GM12878 (cell line): ENCODE measurements at regions not wholly inside any gene's neighbourhood (a gene's known extent, or its start where the extent isn't known, plus 50 kb on each side); places are given as distances from the start of the nearest gene placed in this dataset.

Experiments
- ATAC-seq: fragments of 200-7000 bp; cut with Tn5 transposase; 3 replicates; pipeline ENCODE4 v1.9.1; 2020; ENCODE audit warnings: mild to moderate bottlenecking, moderate library complexity
- BruUV-seq: library from RNA; stranded (reverse); fragments of 400-500 nt; replicated peaks from 2 replicates; lab custom pipeline; 2021; lab: Mats Ljungman, UMichigan
- CTCF ChIA-PET: fragments of 300-600 bp; sonication (Branson Sonifier 250); formaldehyde crosslinking; extraction: SDS; loops from one replicate; lab custom pipeline; 2021; ENCODE audit warnings: inconsistent platforms; lab: Yijun Ruan, JAX
- POLR2A ChIA-PET: fragments of 350-600 bp; formaldehyde crosslinking; extraction: SDS; loops from one replicate; lab custom pipeline; 2021; ENCODE audit warnings: inconsistent platforms; lab: Charles Lee
- RAD21 ChIA-PET: fragments of 300-600 bp; sonication (Branson Sonifier 250); formaldehyde crosslinking; loops from one replicate; lab custom pipeline; 2023; ENCODE audit warnings: antibody characterized with exemption; ENCODE audit not compliant: unreplicated experiment; lab: Charles Lee
- SMC1A ChIA-PET: fragments of 300-600 bp; sonication (Branson Sonifier 250); formaldehyde crosslinking; loops from one replicate; lab custom pipeline; 2023; ENCODE audit not compliant: unreplicated experiment, uncharacterized antibody; lab: Charles Lee
- DNase-seq: peaks from one replicate; pipeline ENCODE4 v3.0.0-alpha.2; 2011; ENCODE audit warnings: low read depth, low spot score
- FAIRE-seq: peaks from 3 replicates; lab custom pipeline; 2011; peaks lifted over from hg19 to GRCh38; lab: Jason Lieb, UNC
- H2AFZ ChIP-seq: 2 replicates; pipeline ENCODE4 v1.6.0; 2011; ENCODE audit warnings: low read depth, low read length, control low read depth; ENCODE audit not compliant: control insufficient read depth
- H3K27ac ChIP-seq: 2 replicates; pipeline ENCODE4 v1.5.1; 2011; ENCODE audit warnings: control low read depth; ENCODE audit not compliant: control insufficient read depth, insufficient read depth
- H3K27me3 ChIP-seq, 2 experiments: replicated peaks in 1 of 2; 2 replicates each; pipeline versions ENCODE4 v1.6.0 to v1.6.1; 2011; ENCODE audit warnings: low read length in 1 of 2; ENCODE audit not compliant: control insufficient read depth in 2 of 2, insufficient read depth in 2 of 2
- H3K36me3 ChIP-seq, 2 experiments: 2 replicates each; pipeline ENCODE4 v1.5.1; 2011; ENCODE audit warnings: low read length in 1 of 2; ENCODE audit not compliant: control insufficient read depth in 2 of 2, insufficient read depth in 2 of 2
- H3K4me1 ChIP-seq: 2 replicates; pipeline ENCODE4 v1.6.1; 2011; ENCODE audit warnings: mild to moderate bottlenecking, low read length, moderate library complexity, mixed read lengths; ENCODE audit not compliant: control insufficient read depth, insufficient read depth
- H3K4me2 ChIP-seq: 2 replicates; pipeline ENCODE4 v1.6.0; 2011; ENCODE audit warnings: control low read depth; ENCODE audit not compliant: control insufficient read depth, insufficient read depth
- H3K4me3 ChIP-seq: fragments of 200-600 bp; sonication (generic); 2 replicates; pipeline ENCODE4 v1.5.1; 2016
- H3K79me2 ChIP-seq: 2 replicates; pipeline ENCODE4 v1.6.0; 2011; ENCODE audit warnings: low read length; ENCODE audit not compliant: control insufficient read depth, insufficient read depth
- H3K9ac ChIP-seq: 2 replicates; pipeline ENCODE4 v1.8.0; 2011; ENCODE audit warnings: low read length, control low read depth, mixed read lengths; ENCODE audit not compliant: control insufficient read depth, insufficient read depth
- H3K9me3 ChIP-seq: replicated peaks from 3 replicates; pipeline ENCODE4 v1.5.1; 2011; ENCODE audit warnings: mild to moderate bottlenecking, low read length; ENCODE audit not compliant: control insufficient read depth, insufficient read depth
- H4K20me1 ChIP-seq: 2 replicates; pipeline ENCODE4 v1.6.0; 2011; ENCODE audit not compliant: control insufficient read depth, insufficient read depth
- EGR1 ChIP-seq, 2 experiments: IDR thresholded peaks; 1 replicate in 1 of 2; 2 replicates in 1 of 2; pipeline ENCODE4 v1.6.1; 2011 to 2012; ENCODE audit warnings: low read depth in 2 of 2, low read length in 2 of 2, borderline replicate concordance in 1 of 2, mild to moderate bottlenecking in 1 of 2, moderate library complexity in 1 of 2
- ETV6 ChIP-seq, 2 experiments: fragments of 450-650 bp in 1 of 2; IDR thresholded peaks in 1 of 2; conservative IDR thresholded peaks in 1 of 2; 2 replicates each; pipeline ENCODE4 v1.6.1; 2014; ENCODE audit warnings: antibody characterized with exemption in 1 of 2, borderline replicate concordance in 1 of 2, low read depth in 1 of 2, mild to moderate bottlenecking in 1 of 2, moderate library complexity in 1 of 2
- JUND ChIP-seq: IDR thresholded peaks from 2 replicates; pipeline ENCODE4 v1.6.1; 2012; ENCODE audit warnings: low read depth, mild to moderate bottlenecking, low read length, improper control_type of control experiment, moderate library complexity
- MYC ChIP-seq: IDR thresholded peaks from 2 replicates; pipeline ENCODE4 v1.6.1; 2011; ENCODE audit warnings: mild to moderate bottlenecking, low read length, moderate library complexity, inconsistent platforms; ENCODE audit not compliant: insufficient read depth, insufficient replicate concordance, insufficient read length, severe bottlenecking
- NBN ChIP-seq: fragments of 450-650 bp; IDR thresholded peaks from 2 replicates; pipeline ENCODE4 v1.6.1; 2016
- NFXL1 ChIP-seq: fragments of 450-650 bp; IDR thresholded peaks from 2 replicates; pipeline ENCODE4 v1.6.1; 2017; ENCODE audit warnings: antibody characterized with exemption, mild to moderate bottlenecking, borderline replicate concordance
- PAX5 ChIP-seq: IDR thresholded peaks from 2 replicates; pipeline ENCODE4 v1.6.1; 2011; ENCODE audit warnings: low read depth, low read length, borderline replicate concordance
- RB1 ChIP-seq: fragments of 450-650 bp; formaldehyde crosslinking; IDR thresholded peaks from 2 replicates; pipeline ENCODE4 v1.6.1; 2017; ENCODE audit warnings: mild to moderate bottlenecking, borderline replicate concordance
- RBBP5 ChIP-seq: fragments of 200-600 bp; sonication (generic); conservative IDR thresholded peaks from 2 replicates; pipeline ENCODE4 v1.6.1; 2016
- SIX5 ChIP-seq: IDR thresholded peaks from 2 replicates; pipeline ENCODE4 v1.6.1; 2011; ENCODE audit warnings: mild to moderate bottlenecking, low read depth, low read length, moderate library complexity; ENCODE audit not compliant: severe bottlenecking
- SMAD1 ChIP-seq: fragments of 450-650 bp; IDR thresholded peaks from 2 replicates; pipeline ENCODE4 v1.6.1; 2018; ENCODE audit warnings: mild to moderate bottlenecking, low read depth; ENCODE audit not compliant: partially characterized antibody
- SREBF1 ChIP-seq: IDR thresholded peaks from 2 replicates; pipeline ENCODE4 v1.6.1; 2012; ENCODE audit warnings: mild to moderate bottlenecking, low read length
- TCF12 ChIP-seq: IDR thresholded peaks from 2 replicates; pipeline ENCODE4 v1.6.1; 2011; ENCODE audit warnings: low read depth, mild to moderate bottlenecking, low read length
- whole genome bisulfite sequencing: methylation state at CpG from one replicate; pipeline ENCODE4 v1.1.6; 2016; ENCODE audit warnings: low lambda C conversion rate; ENCODE audit not compliant: insufficient replicate concordance, insufficient coverage; ENCODE audit errors: missing lambda C conversion rate; 5-methylcytosine and 5-hydroxymethylcytosine counted together
- in situ Hi-C: fragments of 300-500 bp; cut with MboI; formaldehyde crosslinking; loops from 9 replicates; pipeline ENCODE4 v1.14.3; 2018; ENCODE audit warnings: mixed read lengths
- intact Hi-C: fragments of 100-400 bp; cut with micrococcal nuclease; formaldehyde crosslinking; loops from one replicate; pipeline ENCODE4 v1.14.2; 2022; ENCODE audit not compliant: unreplicated experiment
- TF ChIP-seq, protein P1 (sequence below): fragments of 450-650 bp; IDR thresholded peaks from 2 replicates; pipeline ENCODE4 v1.6.1; 2017; ENCODE audit warnings: mild to moderate bottlenecking, low read depth, inconsistent platforms; ENCODE audit not compliant: poor library complexity, severe bottlenecking
- TF ChIP-seq, protein P2 (sequence below): IDR thresholded peaks from 2 replicates; pipeline ENCODE4 v1.6.1; 2012; ENCODE audit warnings: low read depth, low read length, improper control_type of control experiment

DNA sequence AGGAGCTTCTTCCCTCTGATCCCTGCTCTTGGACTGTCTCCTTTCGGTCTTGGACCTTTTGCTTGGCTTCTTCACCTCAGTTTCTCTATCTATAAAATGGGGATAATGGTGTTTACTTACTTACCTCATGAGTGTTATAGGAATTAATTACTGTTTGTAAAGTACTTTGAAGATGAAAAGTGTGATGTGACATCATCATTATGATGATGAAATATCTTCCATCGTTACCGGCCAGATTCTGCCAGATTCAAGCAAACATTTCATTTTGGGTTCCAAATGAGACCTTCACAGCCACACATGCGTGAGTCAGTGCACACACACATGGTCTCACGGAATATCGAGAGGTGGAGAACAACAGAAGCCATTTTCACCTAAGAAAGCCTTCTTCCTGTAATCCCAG lies 220.1 kb upstream of the RPL34 start:
- DNase-seq (no peak), ATAC-seq (no peak), FAIRE-seq (no peak)
- WGBS, result 35% methylated on average over 6 of the region's 6 CpGs
- ChIA-PET CTCF (no interaction called here), SMC1A (no interaction called here), RAD21 (no interaction called here), POLR2A (no interaction called here)
- in situ Hi-C loops, result no loop called here
- Histone ChIP-seq H3K36me3 (no peaks in the 10 kb centered on the region), H3K9me3 (no peaks in the 10 kb centered on the region; the same call in 2 of the 3 replicates), H3K9ac (no peak overlapping the region), H3K27me3 (no peaks in the 10 kb centered on the region), H3K4me1 (no peaks in the 10 kb centered on the region), H3K79me2 (no peaks in the 10 kb centered on the region), H3K4me3 (no peak overlapping the region), H2AFZ (no peak overlapping the region), H3K4me2 (no peak overlapping the region), H3K27ac (no peak overlapping the region), H4K20me1 (no peaks in the 10 kb centered on the region)
- no TSS peak for BruUV-seq
- TF ChIP-seq RBBP5, result no peak
- TF ChIP-seq SREBF1, result no peak
- no peak for TF ChIP-seq EGR1 (IDR thresholded peaks at IDR 0.05; ENCODE audit: borderline replicate concordance in 1 of 2, low read depth in 2 of 2, low read length in 2 of 2)
- no peak for TF ChIP-seq PAX5
- TF ChIP-seq, protein P1, sequence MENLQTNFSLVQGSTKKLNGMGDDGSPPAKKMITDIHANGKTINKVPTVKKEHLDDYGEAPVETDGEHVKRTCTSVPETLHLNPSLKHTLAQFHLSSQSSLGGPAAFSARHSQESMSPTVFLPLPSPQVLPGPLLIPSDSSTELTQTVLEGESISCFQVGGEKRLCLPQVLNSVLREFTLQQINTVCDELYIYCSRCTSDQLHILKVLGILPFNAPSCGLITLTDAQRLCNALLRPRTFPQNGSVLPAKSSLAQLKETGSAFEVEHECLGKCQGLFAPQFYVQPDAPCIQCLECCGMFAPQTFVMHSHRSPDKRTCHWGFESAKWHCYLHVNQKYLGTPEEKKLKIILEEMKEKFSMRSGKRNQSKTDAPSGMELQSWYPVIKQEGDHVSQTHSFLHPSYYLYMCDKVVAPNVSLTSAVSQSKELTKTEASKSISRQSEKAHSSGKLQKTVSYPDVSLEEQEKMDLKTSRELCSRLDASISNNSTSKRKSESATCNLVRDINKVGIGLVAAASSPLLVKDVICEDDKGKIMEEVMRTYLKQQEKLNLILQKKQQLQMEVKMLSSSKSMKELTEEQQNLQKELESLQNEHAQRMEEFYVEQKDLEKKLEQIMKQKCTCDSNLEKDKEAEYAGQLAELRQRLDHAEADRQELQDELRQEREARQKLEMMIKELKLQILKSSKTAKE, result no peak
- TF ChIP-seq ETV6 (conservative IDR thresholded peaks at IDR 0.05 in 1 of 2, IDR thresholded peaks at IDR 0.05 in 1 of 2; ENCODE audit: borderline replicate concordance in 1 of 2, low read depth in 1 of 2), result no peak
- TF ChIP-seq NBN, result no peak
- TF ChIP-seq, protein P2, sequence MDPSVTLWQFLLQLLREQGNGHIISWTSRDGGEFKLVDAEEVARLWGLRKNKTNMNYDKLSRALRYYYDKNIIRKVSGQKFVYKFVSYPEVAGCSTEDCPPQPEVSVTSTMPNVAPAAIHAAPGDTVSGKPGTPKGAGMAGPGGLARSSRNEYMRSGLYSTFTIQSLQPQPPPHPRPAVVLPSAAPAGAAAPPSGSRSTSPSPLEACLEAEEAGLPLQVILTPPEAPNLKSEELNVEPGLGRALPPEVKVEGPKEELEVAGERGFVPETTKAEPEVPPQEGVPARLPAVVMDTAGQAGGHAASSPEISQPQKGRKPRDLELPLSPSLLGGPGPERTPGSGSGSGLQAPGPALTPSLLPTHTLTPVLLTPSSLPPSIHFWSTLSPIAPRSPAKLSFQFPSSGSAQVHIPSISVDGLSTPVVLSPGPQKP, result no peak
- no peak for TF ChIP-seq JUND
- TF ChIP-seq TCF12, result no peak
- TF ChIP-seq RB1, result no peak
- no peak for TF ChIP-seq NFXL1
- no peak for TF ChIP-seq SIX5
- TF ChIP-seq MYC, result no peak
- no peak for TF ChIP-seq SMAD1
- intact Hi-C loops, result no loop called here
